A673 (cell line): ENCODE measurements at regions not wholly inside any gene's neighbourhood (a gene's known extent, or its start where the extent isn't known, plus 50 kb on each side); places are given as distances from the start of the nearest gene placed in this dataset.

ENCODE experiments used
- BruUV-seq: library from RNA; stranded (reverse); fragments of 400-500 nt; replicated peaks from 2 replicates; lab custom pipeline; 2021; lab: Mats Ljungman, UMichigan
- CTCF ChIA-PET: fragments of 300-600 bp; sonication (Branson Sonifier 250); formaldehyde crosslinking; loops from one replicate; lab custom pipeline; 2022; ENCODE audit warnings: antibody characterized with exemption; lab: Charles Lee
- POLR2A ChIA-PET: fragments of 300-600 bp; sonication (Branson Sonifier 250); formaldehyde crosslinking; loops from one replicate; lab custom pipeline; 2022; ENCODE audit warnings: antibody characterized with exemption; ENCODE audit not compliant: low non-redundant PET; lab: Charles Lee
- DNase-seq: peaks from one replicate; pipeline ENCODE4 v3.0.0-alpha.2; 2015; ENCODE audit warnings: low spot score
- H3K27ac ChIP-seq: fragments of 200-600 bp; sonication (generic); 2 replicates; pipeline ENCODE4 v1.5.1; 2016; ENCODE audit warnings: mixed run types, low read depth, mild to moderate bottlenecking, mixed read lengths, antibody characterized with exemption, low read length; ENCODE audit not compliant: poor library complexity, severe bottlenecking
- H3K27me3 ChIP-seq: fragments of 200-600 bp; sonication (generic); replicated peaks from 2 replicates; pipeline ENCODE4 v1.6.1; 2017; ENCODE audit warnings: mixed run types, low read depth, mild to moderate bottlenecking, mixed read lengths, antibody characterized with exemption, low read length; ENCODE audit not compliant: insufficient read depth, poor library complexity
- H3K36me3 ChIP-seq: fragments of 200-600 bp; sonication (generic); 2 replicates; pipeline ENCODE4 v1.6.1; 2016; ENCODE audit warnings: mixed run types, mild to moderate bottlenecking, mixed read lengths, antibody characterized with exemption, low read length; ENCODE audit not compliant: insufficient read depth, poor library complexity, severe bottlenecking
- H3K4me1 ChIP-seq: fragments of 200-600 bp; sonication (generic); 2 replicates; pipeline ENCODE4 v1.6.1; 2017; ENCODE audit warnings: mixed run types, mild to moderate bottlenecking, mixed read lengths, antibody characterized with exemption, low read length; ENCODE audit not compliant: insufficient read depth, poor library complexity, severe bottlenecking
- H3K4me3 ChIP-seq: fragments of 200-600 bp; sonication (generic); 2 replicates; pipeline ENCODE4 v1.5.1; 2016; ENCODE audit warnings: low read depth, mixed run types, mild to moderate bottlenecking, mixed read lengths, low read length; ENCODE audit not compliant: poor library complexity, severe bottlenecking
- H3K9me3 ChIP-seq: fragments of 200-600 bp; sonication (generic); 2 replicates; pipeline ENCODE4 v1.6.1; 2016; ENCODE audit warnings: mixed run types, low read depth, mild to moderate bottlenecking, mixed read lengths, antibody characterized with exemption, low read length; ENCODE audit not compliant: poor library complexity, severe bottlenecking
- EZH2 ChIP-seq: fragments of 200-600 bp; sonication (generic); IDR thresholded peaks from 2 replicates; pipeline ENCODE4 v1.6.1; 2017; ENCODE audit warnings: borderline replicate concordance, low read depth, mild to moderate bottlenecking, mixed read lengths, antibody characterized with exemption, low read length; ENCODE audit not compliant: poor library complexity, severe bottlenecking
- intact Hi-C: fragments of 100-400 bp; cut with micrococcal nuclease; formaldehyde crosslinking; loops from one replicate; pipeline ENCODE4 v1.10.0; 2022; ENCODE audit not compliant: unreplicated experiment
- TF ChIP-seq, protein P1 (sequence below): fragments of 300-800, 200-600 bp; sonication (generic); conservative IDR thresholded peaks from 2 replicates; pipeline ENCODE4 v1.5.1; 2017; ENCODE audit warnings: low read depth, mild to moderate bottlenecking, antibody characterized with exemption, low read length, moderate library complexity, mixed read lengths

DNA sequence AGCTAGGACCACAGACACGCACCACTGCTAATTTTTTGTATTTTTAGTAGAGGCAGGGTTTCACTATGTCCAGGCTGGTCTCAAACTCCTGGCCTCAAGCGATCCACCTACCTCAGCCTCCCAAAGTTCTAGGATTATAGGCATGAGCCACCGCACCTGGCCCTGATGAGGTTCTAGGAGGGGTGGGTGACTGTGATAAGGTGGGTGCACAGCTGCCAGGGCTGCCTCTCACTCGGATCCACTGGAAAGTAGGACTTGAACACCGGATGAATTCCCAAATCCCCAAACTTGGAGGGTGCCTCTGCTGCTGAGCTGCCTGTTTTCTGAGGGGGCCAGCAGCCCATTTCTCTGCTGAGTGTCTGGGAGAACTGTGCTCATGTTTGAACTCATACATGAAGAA lies 68.2 kb upstream of the PARP1 start:
- CTCF ChIA-PET = no interaction called here
- no TSS peak for BruUV-seq

DNA sequence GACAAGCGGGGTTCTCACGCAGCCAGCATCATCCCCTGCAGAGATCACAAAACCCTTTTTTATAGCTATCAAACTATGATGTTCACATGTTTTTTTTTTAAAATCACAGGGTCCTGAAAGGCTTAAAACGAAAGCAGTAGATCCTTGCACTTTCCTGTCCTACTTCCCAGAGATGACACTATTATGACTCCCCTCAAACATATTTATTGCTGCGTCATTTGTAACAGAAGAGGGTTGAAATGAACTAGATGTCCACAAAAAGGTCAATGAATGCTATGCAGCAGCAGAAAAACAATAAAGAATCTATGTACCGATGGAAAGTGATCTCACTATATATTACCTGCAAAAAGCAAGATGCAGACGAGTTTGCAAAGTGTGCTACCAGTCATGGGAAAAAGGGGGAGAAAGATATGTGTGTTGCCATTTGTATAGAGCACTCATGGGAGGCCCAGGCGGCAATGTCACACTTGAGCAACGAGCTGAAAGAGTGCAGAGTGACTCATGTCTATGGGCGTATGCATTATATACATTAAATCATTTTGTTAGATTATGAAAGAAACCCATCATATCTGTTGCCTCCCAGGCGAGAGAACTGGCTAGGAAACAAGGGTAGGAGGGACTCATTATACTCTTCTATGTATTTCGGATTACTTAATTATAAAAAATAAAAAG lies 68.9 kb upstream of the PARP1 start:
- intact Hi-C loops = no loop called here
- Histone ChIP-seq H3K4me1 (peaks cover 39% of the 10 kb centered on the region), H3K36me3 (no peaks in the 10 kb centered on the region), H3K27ac (no peak overlapping the region), H3K4me3 (no peak overlapping the region), H3K9me3 (no peaks in the 10 kb centered on the region), H3K27me3 (no peaks in the 10 kb centered on the region)
- BruUV-seq = no TSS peak
- DNase-seq = peak; percentile 59
- POLR2A ChIA-PET = no interaction called here
- TF ChIP-seq EZH2 = no peak
- TF ChIP-seq, protein P1, sequence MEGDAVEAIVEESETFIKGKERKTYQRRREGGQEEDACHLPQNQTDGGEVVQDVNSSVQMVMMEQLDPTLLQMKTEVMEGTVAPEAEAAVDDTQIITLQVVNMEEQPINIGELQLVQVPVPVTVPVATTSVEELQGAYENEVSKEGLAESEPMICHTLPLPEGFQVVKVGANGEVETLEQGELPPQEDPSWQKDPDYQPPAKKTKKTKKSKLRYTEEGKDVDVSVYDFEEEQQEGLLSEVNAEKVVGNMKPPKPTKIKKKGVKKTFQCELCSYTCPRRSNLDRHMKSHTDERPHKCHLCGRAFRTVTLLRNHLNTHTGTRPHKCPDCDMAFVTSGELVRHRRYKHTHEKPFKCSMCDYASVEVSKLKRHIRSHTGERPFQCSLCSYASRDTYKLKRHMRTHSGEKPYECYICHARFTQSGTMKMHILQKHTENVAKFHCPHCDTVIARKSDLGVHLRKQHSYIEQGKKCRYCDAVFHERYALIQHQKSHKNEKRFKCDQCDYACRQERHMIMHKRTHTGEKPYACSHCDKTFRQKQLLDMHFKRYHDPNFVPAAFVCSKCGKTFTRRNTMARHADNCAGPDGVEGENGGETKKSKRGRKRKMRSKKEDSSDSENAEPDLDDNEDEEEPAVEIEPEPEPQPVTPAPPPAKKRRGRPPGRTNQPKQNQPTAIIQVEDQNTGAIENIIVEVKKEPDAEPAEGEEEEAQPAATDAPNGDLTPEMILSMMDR = no peak
- CTCF ChIA-PET = interaction anchor here (0.5 kb wide), 2 partner anchors 38 to 69 kb away, joined by 7 to 10 read pairs; partner anchors contain the start of gene PARP1

More for the DNA sequence above, 68.2 kb upstream of the PARP1 start:
- no peak for DNase-seq
- intact Hi-C loops = no loop called here
- POLR2A ChIA-PET = no interaction called here
- no peak overlapping the region for H3K4me3 ChIP-seq
- TF ChIP-seq, protein P1 = no peak
- no peaks in the 10 kb centered on the region for H3K36me3 ChIP-seq
- peaks cover 39% of the 10 kb centered on the region for H3K4me1 ChIP-seq
- H3K9me3 ChIP-seq = no peaks in the 10 kb centered on the region
- H3K27ac ChIP-seq = no peak overlapping the region
- no peaks in the 10 kb centered on the region for H3K27me3 ChIP-seq

DNA sequence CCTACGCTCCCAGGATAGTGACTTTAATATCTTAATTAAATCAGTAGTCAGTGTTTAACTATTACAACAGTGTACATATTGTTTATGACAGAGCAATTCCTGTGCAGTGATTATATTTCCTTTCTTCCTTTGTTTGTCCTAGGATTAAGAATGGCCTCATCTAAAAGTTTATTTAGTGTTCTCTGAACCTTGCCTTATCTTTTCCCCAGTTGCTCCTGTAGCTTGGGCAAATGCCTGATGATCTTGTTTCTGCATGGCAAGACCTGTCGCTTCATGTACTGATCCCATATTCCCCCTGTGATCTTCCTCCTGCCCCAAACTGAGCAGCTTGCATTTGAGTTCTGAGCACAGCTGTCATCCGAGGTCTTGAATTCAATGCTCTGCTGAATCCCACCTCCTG lies 69.1 kb upstream of the STUM start:
- Histone ChIP-seq H3K36me3 (no peaks in the 10 kb centered on the region), H3K4me3 (no peak overlapping the region), H3K27me3 (no peaks in the 10 kb centered on the region), H3K4me1 (peaks cover 29% of the 10 kb centered on the region), H3K27ac (no peak overlapping the region), H3K9me3 (no peaks in the 10 kb centered on the region)
- intact Hi-C loops = no loop called here
- DNase-seq = no peak
- CTCF ChIA-PET = no interaction called here
- POLR2A ChIA-PET = no interaction called here
- TF ChIP-seq, protein P1 = no peak
- TF ChIP-seq EZH2 = no peak
- no TSS peak for BruUV-seq
